Hippocampal formation (tissue), 2 donors: ENCODE measurements at regions not wholly inside any gene's neighbourhood (a gene's known extent, or its start where the extent isn't known, plus 50 kb on each side); places are given as distances from the start of the nearest gene placed in this dataset.

Experiments used
- DNase-seq, 2 donors: peaks; one replicate each; lab custom pipeline; 2025; lab: John Stamatoyannopoulos, UW

DNA sequence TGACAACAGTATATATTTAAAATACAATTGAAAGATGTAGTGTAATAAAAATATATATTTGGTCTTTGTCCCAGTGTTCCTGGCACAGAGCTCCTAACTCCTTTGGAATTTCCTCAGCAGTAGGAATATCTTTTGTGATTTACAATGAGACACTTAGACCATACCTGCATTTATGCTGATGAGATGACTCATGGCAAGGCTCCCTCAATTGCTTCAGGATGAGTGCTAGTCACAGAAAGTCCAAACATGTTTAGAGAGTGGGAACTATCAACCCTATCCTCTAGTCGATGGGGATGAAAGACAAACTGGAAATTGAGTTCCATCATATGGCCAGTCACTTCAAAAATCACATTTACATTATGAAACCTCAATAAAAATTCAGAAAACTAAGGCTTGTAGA lies 588.3 kb upstream of the LMCD1 start:
- DNase-seq = no peak

DNA sequence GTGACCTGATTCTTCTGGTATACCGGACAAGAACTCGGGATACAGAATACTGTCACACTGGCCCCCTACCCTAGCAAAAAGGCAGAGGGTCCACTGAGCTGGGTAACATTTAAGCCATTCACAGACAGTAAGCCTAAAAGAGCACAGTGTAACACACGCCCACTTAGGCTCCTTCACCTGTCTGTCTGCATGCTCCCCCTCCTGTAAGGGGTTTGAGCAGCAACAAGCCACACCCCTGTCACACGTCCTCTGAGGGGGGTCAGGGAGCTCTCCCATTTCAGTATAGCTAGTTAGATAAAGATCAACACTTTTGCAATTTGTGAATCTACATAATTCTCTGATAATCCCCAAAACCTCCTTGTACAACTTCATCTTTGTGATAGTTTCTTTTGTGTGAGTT lies 586.3 kb upstream of the LMCD1 start:
- DNase-seq = no peak

GRCh38 chr3:7917443-7918151 lies 584.0 kb upstream of the LMCD1 start:
- DNase-seq = no peak

- no peak for DNase-seq
Observed at GRCh38 chr3:7920211-7920610, 581.4 kb upstream of the LMCD1 start.

- DNase-seq = no peak
Observed at GRCh38 chr3:7924228-7924627, 577.4 kb upstream of the LMCD1 start.

GRCh38 chr3:7927015-7927414 lies 574.6 kb upstream of the LMCD1 start:
- DNase-seq = no peak

DNA sequence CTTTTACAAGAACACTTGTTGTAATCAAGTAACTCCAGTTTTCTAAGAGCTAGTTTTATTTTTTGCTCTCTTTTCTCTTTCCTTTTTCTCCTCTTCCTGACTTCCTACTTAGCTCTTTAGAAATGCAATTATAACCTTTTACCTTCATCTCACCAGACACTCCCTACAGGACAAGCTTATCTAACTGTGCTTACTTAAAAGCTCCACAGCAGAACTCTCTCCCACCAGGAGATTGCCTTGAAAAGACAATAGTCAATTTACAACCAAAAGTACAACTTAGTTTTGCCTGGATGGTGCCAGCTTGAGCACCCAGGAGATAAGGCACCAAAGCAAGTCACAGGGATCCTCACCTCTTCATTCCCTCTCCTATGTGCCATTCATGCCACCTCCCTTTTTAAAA lies 573.8 kb upstream of the LMCD1 start:
- no peak for DNase-seq

- no peak for DNase-seq
Observed at GRCh38 chr3:7929319-7929889, 572.2 kb upstream of the LMCD1 start.

DNA sequence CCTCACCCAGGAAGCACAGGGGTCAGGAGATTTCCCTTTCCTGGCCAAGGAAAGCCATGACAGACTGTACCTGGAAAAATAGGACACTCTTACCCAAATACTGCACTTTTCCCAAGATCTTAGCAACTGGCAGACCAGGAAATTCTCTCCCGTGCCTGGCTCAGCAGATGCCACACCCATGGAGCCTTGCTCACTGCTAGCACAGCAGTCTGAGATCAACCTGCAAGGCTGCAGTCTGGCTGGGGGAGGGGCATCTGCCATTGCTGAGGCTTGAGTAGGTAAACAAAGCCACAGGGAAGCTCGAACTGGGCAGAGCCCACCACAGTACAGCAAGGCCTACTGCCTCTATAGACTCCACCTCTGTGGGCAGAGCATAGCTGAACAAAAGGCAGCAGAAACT lies 567.3 kb upstream of the LMCD1 start:
- no peak for DNase-seq

DNA sequence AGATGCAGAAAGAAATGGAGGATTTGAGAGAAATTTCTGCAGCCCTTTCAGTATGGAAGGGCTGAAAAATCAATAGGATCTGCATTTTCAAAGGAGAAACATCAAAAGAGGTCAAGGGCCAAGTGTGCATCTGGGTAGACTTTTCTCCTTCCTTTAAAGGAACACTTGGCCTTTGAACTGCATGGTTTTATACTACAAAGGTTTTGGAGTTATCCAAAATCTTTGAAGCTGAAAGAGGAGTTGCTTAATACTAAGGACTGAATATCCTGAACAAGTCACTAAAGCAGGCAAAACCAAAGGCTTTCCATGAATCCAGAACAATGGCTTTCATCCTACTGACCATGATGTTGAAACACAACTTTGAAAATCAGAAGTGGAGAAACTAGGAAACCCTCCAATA lies 553.7 kb upstream of the LMCD1 start:
- no peak for DNase-seq

DNA sequence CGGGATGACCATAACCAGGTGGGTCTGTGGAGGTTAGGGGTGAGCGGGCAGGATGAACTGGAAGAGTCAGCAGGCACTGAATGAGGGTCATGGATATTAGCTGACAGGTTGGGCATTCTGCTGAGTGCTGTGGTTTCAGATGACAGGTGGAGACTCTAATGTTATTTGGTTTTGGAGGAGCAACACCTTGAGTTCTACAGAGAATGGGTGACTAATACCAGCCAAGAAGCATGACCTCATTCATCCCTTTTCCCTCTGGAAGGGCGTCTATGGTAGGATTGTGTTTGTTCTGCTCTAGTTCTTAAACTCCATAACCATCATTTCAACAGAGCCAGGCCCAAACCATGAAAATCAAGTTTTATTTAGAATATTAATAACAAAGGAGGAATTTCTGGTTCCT lies 550.7 kb upstream of the LMCD1 start:
- DNase-seq = no peak

DNA sequence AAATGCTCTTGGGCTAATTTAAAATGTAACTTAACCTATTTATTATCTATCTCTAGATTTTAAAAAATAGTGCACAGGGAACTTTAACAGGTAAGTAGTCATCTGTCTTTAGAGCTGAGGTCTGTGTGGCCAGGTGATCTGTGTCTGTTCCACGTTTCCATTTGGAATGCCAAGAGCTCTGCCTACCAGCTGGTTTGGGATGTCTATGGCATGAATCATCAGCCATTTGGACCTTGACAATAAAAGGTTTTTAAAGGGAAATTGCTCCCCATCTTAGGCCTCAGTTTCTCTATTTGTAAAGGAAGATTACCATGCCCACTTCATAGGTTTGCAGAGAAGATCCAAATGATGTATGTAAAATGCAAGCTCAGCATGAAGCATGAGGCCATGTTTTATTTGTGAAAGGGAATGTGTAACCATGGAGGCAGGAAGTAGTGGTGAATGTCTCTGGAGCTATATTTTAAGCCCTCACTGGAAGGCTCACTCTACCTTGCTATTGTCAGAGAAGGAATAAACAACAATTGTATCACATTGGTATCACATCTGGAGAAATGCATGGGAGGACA lies 548.1 kb upstream of the LMCD1 start:
- no peak for DNase-seq

GRCh38 chr3:7957024-7957423 lies 544.6 kb upstream of the LMCD1 start:
- no peak for DNase-seq

GRCh38 chr3:7959094-7959493 lies 542.5 kb upstream of the LMCD1 start:
- DNase-seq = no peak

- no peak for DNase-seq
Observed at GRCh38 chr3:7960601-7961000, 541.0 kb upstream of the LMCD1 start.

DNA sequence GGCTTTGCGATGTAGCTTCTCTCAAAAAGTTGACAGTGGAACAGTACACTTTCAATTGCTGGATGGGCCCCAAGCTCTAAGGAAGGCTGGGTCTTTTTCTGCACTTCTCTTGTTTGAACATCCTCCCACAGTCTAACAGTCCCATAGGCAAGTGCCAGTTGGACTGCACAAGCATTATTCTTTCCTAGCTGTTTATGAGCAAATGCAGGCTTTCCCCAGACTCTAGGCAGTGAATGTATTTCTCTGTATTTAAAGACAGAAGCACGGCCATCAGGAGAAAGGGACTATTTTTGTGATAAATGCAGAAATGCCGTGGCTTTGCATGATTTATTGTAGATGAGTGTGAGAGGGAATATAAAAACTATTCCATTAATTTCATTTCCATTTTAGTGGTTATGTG lies 539.3 kb upstream of the LMCD1 start:
- DNase-seq = peak in 1 of 2 donors; percentile 3

- no peak for DNase-seq
Observed at GRCh38 chr3:7964899-7965298, 536.7 kb upstream of the LMCD1 start.

DNA sequence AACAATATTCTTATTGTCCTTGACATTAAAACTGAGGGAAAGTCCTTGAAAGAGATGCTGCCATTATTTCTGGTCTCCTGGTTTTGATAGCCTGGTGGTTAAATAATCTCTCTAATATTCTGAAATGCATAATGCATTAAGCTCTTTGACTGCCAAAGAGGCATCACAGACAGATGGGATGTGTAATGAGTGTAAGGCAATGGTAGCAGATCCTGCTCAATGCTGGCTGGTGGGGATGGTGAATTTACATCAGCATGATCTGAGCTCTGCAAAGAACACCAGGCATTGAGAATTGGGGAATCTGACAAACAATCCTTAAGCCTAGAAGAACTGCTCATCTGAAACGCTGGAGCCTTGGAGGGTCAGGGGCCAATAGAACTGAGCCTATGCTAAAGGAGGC lies 528.6 kb upstream of the LMCD1 start:
- DNase-seq = peak in 1 of 2 donors; percentile 0

GRCh38 chr3:7977245-7978086 lies 524.2 kb upstream of the LMCD1 start:
- no peak for DNase-seq

GRCh38 chr3:7978087-7978422 lies 523.6 kb upstream of the LMCD1 start:
- peak; percentile 56 to 83 for DNase-seq

- no peak for DNase-seq
Observed at GRCh38 chr3:7982126-7982525, 519.5 kb upstream of the LMCD1 start.

DNA sequence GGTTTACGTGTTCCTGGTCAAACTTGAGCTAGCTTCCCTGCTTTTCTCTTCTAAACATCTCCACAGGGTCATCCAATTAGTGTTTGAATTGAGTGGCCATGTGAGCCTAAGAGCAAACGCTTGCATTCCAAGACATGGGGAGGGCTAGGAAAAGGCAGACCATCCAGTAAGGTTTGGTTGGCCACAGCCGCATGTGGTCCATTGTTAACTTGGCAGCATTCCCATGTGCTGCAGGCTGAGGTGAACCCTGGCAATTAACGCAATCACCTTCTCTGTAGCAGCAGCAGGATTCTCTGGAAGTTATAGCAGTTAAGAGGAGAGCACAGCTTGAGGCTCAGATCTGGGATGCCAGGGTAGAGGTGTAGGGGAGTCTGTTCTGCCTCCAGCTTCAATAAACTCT lies 502.2 kb upstream of the LMCD1 start:
- no peak for DNase-seq

- no peak for DNase-seq
Observed at GRCh38 chr3:8001307-8001706, 500.3 kb upstream of the LMCD1 start.
